ENCODE measurements at regions not wholly inside any gene's neighbourhood (a gene's known extent, or its start where the extent isn't known, plus 50 kb on each side); places are given as distances from the start of the nearest gene placed in this dataset.

GRCh38 chr7:17460665-17461064 is 162.2 kb downstream of the AHR start:
- Mint-ChIP-seq H3K27me3 (ENCODE audit: low read depth) (no peaks in the 10 kb centered on the region), H3K4me1 (ENCODE audit: low read depth) (peaks cover 5% of the 10 kb centered on the region), H3K36me3 (ENCODE audit: low read depth) (peaks cover 9% of the 10 kb centered on the region), H3K4me3 (ENCODE audit: unreplicated experiment) (no peak overlapping the region), H3K9me3 (ENCODE audit: low read depth) (peaks cover 16% of the 10 kb centered on the region), H3K27ac (ENCODE audit: unreplicated experiment) (no peak overlapping the region)
- no peak for DNase-seq (ENCODE audit: low spot score)
- TF ChIP-seq CTCF (IDR thresholded peaks at IDR 0.05) = no peak

GRCh38 chr7:17462131-17462631 is 163.7 kb downstream of the AHR start:
- DNase-seq (ENCODE audit: low spot score) = no peak
- H3K27ac Mint-ChIP-seq (ENCODE audit: unreplicated experiment) = no peak overlapping the region
- TF ChIP-seq CTCF (IDR thresholded peaks at IDR 0.05) = no peak
- peaks cover 16% of the 10 kb centered on the region for H3K9me3 Mint-ChIP-seq (ENCODE audit: low read depth)
- no peaks in the 10 kb centered on the region for H3K27me3 Mint-ChIP-seq (ENCODE audit: low read depth)
- peaks cover 9% of the 10 kb centered on the region for H3K36me3 Mint-ChIP-seq (ENCODE audit: low read depth)
- no peak overlapping the region for H3K4me3 Mint-ChIP-seq (ENCODE audit: unreplicated experiment)
- peaks cover 8% of the 10 kb centered on the region for H3K4me1 Mint-ChIP-seq (ENCODE audit: low read depth)

- Mint-ChIP-seq H3K4me3 (ENCODE audit: unreplicated experiment) (no peak overlapping the region), H3K27me3 (ENCODE audit: low read depth) (no peaks in the 10 kb centered on the region), H3K27ac (ENCODE audit: unreplicated experiment) (no peak overlapping the region), H3K9me3 (ENCODE audit: low read depth) (peaks cover 12% of the 10 kb centered on the region), H3K4me1 (ENCODE audit: low read depth) (peaks cover 8% of the 10 kb centered on the region), H3K36me3 (ENCODE audit: low read depth) (peaks cover 5% of the 10 kb centered on the region)
- no peak for DNase-seq (ENCODE audit: low spot score)
- no peak for TF ChIP-seq CTCF (IDR thresholded peaks at IDR 0.05)
Observed at GRCh38 chr7:17463511-17464085, 165.1 kb downstream of the AHR start.

- DNase-seq (ENCODE audit: low spot score) = no peak
Observed at GRCh38 chr7:17466216-17466615, 167.8 kb downstream of the AHR start.

GRCh38 chr7:17467386-17467945 is 169.0 kb downstream of the AHR start:
- H3K27me3 Mint-ChIP-seq (ENCODE audit: low read depth) = no peaks in the 10 kb centered on the region
- DNase-seq (ENCODE audit: low spot score) = no peak
- no peak for TF ChIP-seq CTCF (IDR thresholded peaks at IDR 0.05)
- peaks cover 15% of the 10 kb centered on the region for H3K9me3 Mint-ChIP-seq (ENCODE audit: low read depth)
- H3K4me1 Mint-ChIP-seq (ENCODE audit: low read depth) = peaks cover 8% of the 10 kb centered on the region
- no peak overlapping the region for H3K4me3 Mint-ChIP-seq (ENCODE audit: unreplicated experiment)
- H3K27ac Mint-ChIP-seq (ENCODE audit: unreplicated experiment) = no peak overlapping the region
- peaks cover 4% of the 10 kb centered on the region for H3K36me3 Mint-ChIP-seq (ENCODE audit: low read depth)

More at GRCh38 chr7:17466216-17466615, 167.8 kb downstream of the AHR start:
- Mint-ChIP-seq H3K27me3 (ENCODE audit: low read depth) (no peaks in the 10 kb centered on the region), H3K36me3 (ENCODE audit: low read depth) (peaks cover 6% of the 10 kb centered on the region), H3K4me3 (ENCODE audit: unreplicated experiment) (peak overlapping the region; percentile 23), H3K9me3 (ENCODE audit: low read depth) (peaks cover 15% of the 10 kb centered on the region), H3K4me1 (ENCODE audit: low read depth) (peaks cover 8% of the 10 kb centered on the region), H3K27ac (ENCODE audit: unreplicated experiment) (no peak overlapping the region)
- no peak for TF ChIP-seq CTCF (IDR thresholded peaks at IDR 0.05)

Data from chondrocyte (in vitro differentiated cells).